Hepatocyte (in vitro differentiated cells): ENCODE measurements at regions not wholly inside any gene's neighbourhood (a gene's known extent, or its start where the extent isn't known, plus 50 kb on each side); places are given as distances from the start of the nearest gene placed in this dataset.

Experiments used
- DNase-seq: peaks from one replicate; pipeline ENCODE4 v3.0.0-alpha.2; 2016; ENCODE audit warnings: low spot score
- H2AFZ ChIP-seq: fragments of 200-600 bp; sonication (generic); 2 replicates; pipeline ENCODE4 v1.6.0; 2016; ENCODE audit warnings: antibody characterized with exemption, mild to moderate bottlenecking
- H3K27ac ChIP-seq: fragments of 200-600 bp; sonication (generic); 2 replicates; pipeline ENCODE4 v1.5.1; 2016; ENCODE audit warnings: mild to moderate bottlenecking
- H3K27me3 ChIP-seq: fragments of 200-600 bp; sonication (generic); 2 replicates; pipeline ENCODE4 v1.6.1; 2016
- H3K36me3 ChIP-seq: fragments of 200-600 bp; sonication (generic); replicated peaks from 2 replicates; pipeline ENCODE4 v1.5.1; 2016; ENCODE audit warnings: low read depth; ENCODE audit not compliant: insufficient read depth
- H3K4me1 ChIP-seq: fragments of 200-600 bp; sonication (generic); 2 replicates; pipeline ENCODE4 v1.5.1; 2016; ENCODE audit warnings: mild to moderate bottlenecking, moderate library complexity; ENCODE audit not compliant: insufficient read depth
- H3K4me2 ChIP-seq: fragments of 200-600 bp; sonication (generic); 2 replicates; pipeline ENCODE4 v1.6.0; 2016
- H3K4me3 ChIP-seq: fragments of 200-600 bp; sonication (generic); 2 replicates; pipeline ENCODE4 v1.5.1; 2016; ENCODE audit warnings: mild to moderate bottlenecking
- H3K79me2 ChIP-seq: fragments of 200-600 bp; sonication (generic); 2 replicates; pipeline ENCODE4 v1.6.0; 2017; ENCODE audit warnings: mild to moderate bottlenecking
- H3K9me2 ChIP-seq: fragments of 200-600 bp; sonication (generic); replicated peaks from 2 replicates; pipeline ENCODE4 v1.6.0; 2017; ENCODE audit warnings: mild to moderate bottlenecking; ENCODE audit not compliant: insufficient read depth
- H3K9me3 ChIP-seq: fragments of 200-600 bp; sonication (generic); 2 replicates; pipeline ENCODE4 v1.5.1; 2016; ENCODE audit warnings: low read depth, mild to moderate bottlenecking
- H4K20me1 ChIP-seq: fragments of 200-600 bp; sonication (generic); 2 replicates; pipeline ENCODE4 v1.6.0; 2016; ENCODE audit warnings: mild to moderate bottlenecking; ENCODE audit not compliant: insufficient read depth, poor library complexity, severe bottlenecking
- EZH2 ChIP-seq: fragments of 200-600 bp; sonication (generic); IDR thresholded peaks from 2 replicates; pipeline ENCODE4 v1.6.1; 2016; ENCODE audit warnings: antibody characterized with exemption, mild to moderate bottlenecking, borderline replicate concordance
- EZH2phosphoT487 ChIP-seq: fragments of 200-600 bp; sonication (generic); IDR thresholded peaks from one replicate; pipeline ENCODE4 v1.6.1; 2018; ENCODE audit warnings: antibody characterized with exemption, mild to moderate bottlenecking, low read depth, moderate library complexity; ENCODE audit not compliant: unreplicated experiment, severe bottlenecking
- WGBS: methylation state at CpG from one replicate; pipeline ENCODE4 v1.1.6; 2016; ENCODE audit warnings: low lambda C conversion rate; ENCODE audit errors: missing lambda C conversion rate; 5-methylcytosine and 5-hydroxymethylcytosine counted together
- TF ChIP-seq, protein P1 (sequence below): fragments of 200-600 bp; sonication (generic); IDR thresholded peaks from 2 replicates; pipeline ENCODE4 v1.5.1; 2016; ENCODE audit warnings: antibody characterized with exemption, mild to moderate bottlenecking; ENCODE audit not compliant: poor library complexity

- H3K36me3 ChIP-seq = no peaks in the 10 kb centered on the region
- no peaks in the 10 kb centered on the region for H3K27me3 ChIP-seq
- no peaks in the 10 kb centered on the region for H3K9me3 ChIP-seq
- no peak for DNase-seq
- 100% methylated on average over 1 of the region's 1 CpG for WGBS
- no peaks in the 10 kb centered on the region for H4K20me1 ChIP-seq
- no peaks in the 10 kb centered on the region for H3K79me2 ChIP-seq
- no peaks in the 10 kb centered on the region for H3K9me2 ChIP-seq
- no peak overlapping the region for H3K27ac ChIP-seq
- H3K4me1 ChIP-seq = peaks cover 7% of the 10 kb centered on the region
- H3K4me2 ChIP-seq = no peak overlapping the region
- no peak overlapping the region for H3K4me3 ChIP-seq
- no peak for TF ChIP-seq EZH2
- TF ChIP-seq, protein P1, sequence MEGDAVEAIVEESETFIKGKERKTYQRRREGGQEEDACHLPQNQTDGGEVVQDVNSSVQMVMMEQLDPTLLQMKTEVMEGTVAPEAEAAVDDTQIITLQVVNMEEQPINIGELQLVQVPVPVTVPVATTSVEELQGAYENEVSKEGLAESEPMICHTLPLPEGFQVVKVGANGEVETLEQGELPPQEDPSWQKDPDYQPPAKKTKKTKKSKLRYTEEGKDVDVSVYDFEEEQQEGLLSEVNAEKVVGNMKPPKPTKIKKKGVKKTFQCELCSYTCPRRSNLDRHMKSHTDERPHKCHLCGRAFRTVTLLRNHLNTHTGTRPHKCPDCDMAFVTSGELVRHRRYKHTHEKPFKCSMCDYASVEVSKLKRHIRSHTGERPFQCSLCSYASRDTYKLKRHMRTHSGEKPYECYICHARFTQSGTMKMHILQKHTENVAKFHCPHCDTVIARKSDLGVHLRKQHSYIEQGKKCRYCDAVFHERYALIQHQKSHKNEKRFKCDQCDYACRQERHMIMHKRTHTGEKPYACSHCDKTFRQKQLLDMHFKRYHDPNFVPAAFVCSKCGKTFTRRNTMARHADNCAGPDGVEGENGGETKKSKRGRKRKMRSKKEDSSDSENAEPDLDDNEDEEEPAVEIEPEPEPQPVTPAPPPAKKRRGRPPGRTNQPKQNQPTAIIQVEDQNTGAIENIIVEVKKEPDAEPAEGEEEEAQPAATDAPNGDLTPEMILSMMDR = no peak
- no peak for TF ChIP-seq EZH2phosphoT487
- no peak overlapping the region for H2AFZ ChIP-seq
Observed at GRCh38 chr14:22382395-22382794, 206.6 kb downstream of the DAD1 start.

DNA sequence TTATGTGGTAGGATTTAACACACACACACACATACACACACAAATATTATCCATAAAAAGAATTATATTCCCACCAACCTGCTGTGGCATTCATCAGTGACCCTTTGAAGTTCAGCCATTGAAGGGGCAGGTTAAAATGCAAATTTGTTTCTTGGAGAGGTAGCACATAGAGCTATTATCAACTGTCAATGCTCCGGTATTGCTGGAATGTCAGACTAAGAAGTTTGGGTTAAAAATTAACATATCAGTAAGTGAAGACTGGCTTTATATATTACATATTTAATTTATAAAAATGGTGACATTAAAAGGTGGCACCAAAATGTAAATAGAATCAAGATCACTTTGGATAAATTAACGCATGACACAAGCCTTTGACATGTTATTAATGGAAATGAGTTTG lies 207.3 kb downstream of the DAD1 start:
- H3K27me3 ChIP-seq = no peaks in the 10 kb centered on the region
- H3K36me3 ChIP-seq = no peaks in the 10 kb centered on the region
- no peak overlapping the region for H2AFZ ChIP-seq
- 72% methylated on average over 2 of the region's 2 CpGs for WGBS
- H3K9me2 ChIP-seq = no peaks in the 10 kb centered on the region
- H4K20me1 ChIP-seq = no peaks in the 10 kb centered on the region
- no peaks in the 10 kb centered on the region for H3K9me3 ChIP-seq
- no peak overlapping the region for H3K27ac ChIP-seq
- H3K4me3 ChIP-seq = no peak overlapping the region
- H3K79me2 ChIP-seq = no peaks in the 10 kb centered on the region
- no peak overlapping the region for H3K4me2 ChIP-seq
- no peak for TF ChIP-seq EZH2
- TF ChIP-seq EZH2phosphoT487 = no peak
- TF ChIP-seq, protein P1 = no peak
- DNase-seq = no peak
- peaks cover 7% of the 10 kb centered on the region for H3K4me1 ChIP-seq

DNA sequence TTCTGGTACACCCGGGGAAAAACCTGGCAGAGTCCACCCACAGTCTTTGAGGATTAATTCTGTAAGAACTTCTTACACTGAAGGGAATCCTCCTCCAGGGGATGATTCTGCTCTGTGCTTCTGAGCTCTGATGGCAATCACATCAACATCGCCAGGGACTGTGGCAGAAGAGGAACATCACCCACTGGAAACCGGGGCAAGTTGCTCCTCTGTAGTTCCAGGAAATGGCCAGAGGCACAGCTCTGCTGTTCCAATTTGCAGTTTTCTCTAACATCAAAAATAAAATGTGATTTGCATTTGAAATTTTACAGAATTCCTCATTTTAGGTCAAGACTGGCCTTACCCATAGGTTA lies 207.6 kb downstream of the DAD1 start:
- no peaks in the 10 kb centered on the region for H4K20me1 ChIP-seq
- H3K79me2 ChIP-seq = no peaks in the 10 kb centered on the region
- TF ChIP-seq EZH2 (no peak), EZH2phosphoT487 (no peak)
- TF ChIP-seq, protein P1 = no peak
- H3K36me3 ChIP-seq = no peaks in the 10 kb centered on the region
- no peak overlapping the region for H3K4me3 ChIP-seq
- WGBS = 59% methylated on average over 3 of the region's 3 CpGs
- H3K9me2 ChIP-seq = no peaks in the 10 kb centered on the region
- H3K27ac ChIP-seq = no peak overlapping the region
- H3K27me3 ChIP-seq = no peaks in the 10 kb centered on the region
- H3K4me2 ChIP-seq = no peak overlapping the region
- H3K4me1 ChIP-seq = peaks cover 7% of the 10 kb centered on the region
- H2AFZ ChIP-seq = no peak overlapping the region
- DNase-seq = no peak
- H3K9me3 ChIP-seq = no peaks in the 10 kb centered on the region

- Histone ChIP-seq H3K79me2 (no peaks in the 10 kb centered on the region), H3K4me2 (no peak overlapping the region), H3K4me3 (no peak overlapping the region), H3K27ac (no peak overlapping the region), H3K9me3 (no peaks in the 10 kb centered on the region), H4K20me1 (no peaks in the 10 kb centered on the region), H3K4me1 (peaks cover 7% of the 10 kb centered on the region), H3K27me3 (no peaks in the 10 kb centered on the region), H3K36me3 (no peaks in the 10 kb centered on the region), H2AFZ (no peak overlapping the region), H3K9me2 (no peaks in the 10 kb centered on the region)
- DNase-seq = no peak
- WGBS = 85% methylated on average over 5 of the region's 5 CpGs
- TF ChIP-seq, protein P1 = no peak
- TF ChIP-seq EZH2phosphoT487 = no peak
- TF ChIP-seq EZH2 = no peak
Observed at GRCh38 chr14:22380571-22381407, 208.2 kb downstream of the DAD1 start.
